ENCODE measurements at regions not wholly inside any gene's neighbourhood (a gene's known extent, or its start where the extent isn't known, plus 50 kb on each side); places are given as distances from the start of the nearest gene placed in this dataset.

DNA sequence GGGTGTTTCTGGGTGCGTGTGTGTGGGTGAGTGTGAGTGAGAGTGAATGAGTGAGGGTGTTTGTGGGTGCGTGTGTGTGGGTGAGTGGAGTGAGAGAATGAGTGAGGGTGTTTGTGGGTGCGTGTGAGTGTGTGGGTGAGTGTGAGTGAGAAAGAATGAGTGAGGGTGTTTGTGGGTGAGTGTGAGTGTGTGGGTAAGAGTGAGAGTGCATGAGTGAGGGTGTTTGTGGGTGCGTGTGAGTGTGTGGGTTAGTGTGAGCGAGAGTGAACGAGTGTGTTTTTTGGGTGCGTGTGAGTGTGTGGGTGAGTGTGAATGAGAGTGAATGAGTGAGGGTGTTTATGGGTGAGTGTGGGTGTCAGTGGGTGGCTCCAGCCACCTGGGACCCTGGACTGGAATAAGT lies 1676.1 kb upstream of the TENM3 start:
- no peak for DNase-seq (ENCODE audit: low read depth)

DNA sequence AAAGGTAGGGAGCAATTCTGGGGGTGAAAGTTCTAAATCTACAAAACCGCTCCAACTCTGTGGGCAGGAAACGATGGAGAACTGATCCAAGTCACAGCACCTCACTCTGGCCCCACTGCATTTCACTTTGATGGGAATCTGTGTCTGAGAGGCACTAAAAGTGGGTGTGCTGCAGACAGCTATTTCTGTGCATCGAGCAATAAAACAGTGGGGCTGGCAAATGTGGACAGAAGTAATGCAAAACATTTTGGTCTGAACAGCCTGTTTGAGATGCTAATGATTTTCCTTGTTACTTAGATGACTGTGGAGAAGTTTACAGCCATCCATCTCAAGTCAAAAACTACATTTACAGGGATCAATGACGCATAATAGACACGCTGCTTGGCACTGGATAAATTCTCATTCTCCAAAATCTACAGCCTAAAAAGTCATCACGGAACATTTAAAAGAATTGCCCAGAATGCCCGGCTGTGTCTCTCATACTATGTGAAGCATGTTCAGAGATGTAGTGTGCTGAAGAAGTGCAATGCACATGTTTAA lies 1671.6 kb upstream of the TENM3 start:
- no peak for DNase-seq (ENCODE audit: low read depth)

GRCh38 chr4:180578175-180578574 lies 1665.0 kb upstream of the TENM3 start:
- DNase-seq (ENCODE audit: low read depth), result no peak

DNA sequence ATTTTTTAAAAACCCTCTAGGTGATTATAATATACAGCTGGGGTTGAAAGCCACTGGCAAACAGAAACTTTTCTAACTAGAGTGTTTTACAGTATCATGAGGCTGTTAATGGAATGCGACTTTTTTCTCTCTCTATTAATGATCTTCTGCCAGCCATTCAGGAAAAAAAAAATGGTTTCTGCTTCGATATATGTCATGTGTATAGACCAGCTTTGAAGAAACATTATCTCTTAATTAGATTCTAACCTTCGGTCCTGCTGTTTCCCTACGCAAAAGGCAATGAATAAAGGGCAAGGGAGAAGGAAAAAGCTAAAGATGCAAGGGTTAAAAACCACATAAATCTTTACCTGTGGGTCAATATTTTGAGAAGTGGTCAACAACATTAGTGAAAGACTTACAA lies 1662.1 kb upstream of the TENM3 start:
- no peak for DNase-seq (ENCODE audit: low read depth)

DNA sequence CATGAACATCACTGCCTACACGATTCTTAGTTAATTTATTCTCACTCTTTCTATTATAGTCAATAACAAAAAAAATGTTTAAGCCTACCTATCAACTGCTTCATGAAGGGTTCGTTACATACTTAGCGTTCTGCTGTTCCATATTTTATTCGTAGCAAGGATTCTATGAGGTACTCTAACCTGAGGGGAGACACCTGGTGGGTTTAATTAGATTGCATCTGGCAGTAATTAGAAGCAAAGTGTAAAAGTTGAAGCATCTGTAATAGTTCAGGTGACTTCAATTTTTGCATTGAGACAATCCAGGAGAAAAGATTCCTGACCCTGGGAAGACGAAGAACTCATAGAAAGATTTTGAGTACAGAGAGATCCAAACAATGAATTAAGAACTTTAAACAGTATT lies 1655.8 kb upstream of the TENM3 start:
- DNase-seq (ENCODE audit: low read depth), result no peak

GRCh38 chr4:180589575-180589974 lies 1653.6 kb upstream of the TENM3 start:
- no peak for DNase-seq (ENCODE audit: low read depth)

DNA sequence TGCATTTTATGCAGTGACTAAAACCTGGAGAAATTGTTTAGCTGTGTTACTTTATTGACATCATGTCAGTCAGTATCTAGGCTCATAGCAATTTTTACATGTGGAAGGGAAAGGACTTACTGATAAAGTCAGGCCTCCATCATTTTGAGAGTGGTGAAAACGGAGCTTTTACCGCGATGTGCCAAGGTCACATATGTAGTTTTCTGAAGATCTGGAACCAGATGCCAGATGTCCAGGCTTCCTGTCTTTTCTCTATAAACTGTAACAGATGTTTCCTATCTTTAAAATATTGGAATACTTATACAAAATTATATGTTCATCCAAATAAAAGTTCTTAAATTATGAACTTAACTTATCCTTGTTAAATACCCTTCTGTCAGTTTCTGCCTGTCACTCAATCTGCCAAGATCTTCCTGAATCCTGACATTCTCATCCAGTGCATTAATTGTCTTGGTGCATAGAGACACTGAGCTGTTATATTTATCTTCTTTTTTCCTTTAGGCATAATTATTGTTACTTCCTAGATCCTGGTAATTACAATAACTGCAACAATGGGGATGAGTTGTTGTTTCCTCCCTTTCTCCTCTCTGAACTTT lies 1646.2 kb upstream of the TENM3 start:
- no peak for DNase-seq (ENCODE audit: low read depth)

- DNase-seq (ENCODE audit: low read depth), result no peak
Observed at GRCh38 chr4:180598281-180598680, 1644.9 kb upstream of the TENM3 start.

- no peak for DNase-seq (ENCODE audit: low read depth)
Observed at GRCh38 chr4:180603791-180604190, 1639.4 kb upstream of the TENM3 start.

GRCh38 chr4:180610324-180610723 lies 1632.9 kb upstream of the TENM3 start:
- no peak for DNase-seq (ENCODE audit: low read depth)

DNA sequence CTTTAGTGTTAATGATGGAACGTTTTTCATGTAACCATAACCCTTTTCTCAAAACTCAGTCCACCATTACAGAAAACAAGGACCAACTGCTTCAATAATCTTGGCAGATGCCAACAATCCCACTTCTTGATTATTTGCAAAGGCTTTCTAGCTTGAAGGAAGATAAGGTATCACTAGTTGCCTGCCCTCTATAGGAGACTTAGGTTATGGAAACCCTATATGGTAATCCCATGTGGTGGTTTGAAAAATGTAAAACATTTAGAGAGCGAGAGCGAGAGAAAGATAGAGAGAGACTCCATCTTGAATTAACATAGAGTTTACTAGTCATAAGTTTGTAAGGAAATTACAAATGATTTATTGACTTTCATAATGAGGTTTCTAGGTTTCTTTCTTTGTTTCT lies 1627.5 kb upstream of the TENM3 start:
- DNase-seq (ENCODE audit: low read depth), result no peak

DNA sequence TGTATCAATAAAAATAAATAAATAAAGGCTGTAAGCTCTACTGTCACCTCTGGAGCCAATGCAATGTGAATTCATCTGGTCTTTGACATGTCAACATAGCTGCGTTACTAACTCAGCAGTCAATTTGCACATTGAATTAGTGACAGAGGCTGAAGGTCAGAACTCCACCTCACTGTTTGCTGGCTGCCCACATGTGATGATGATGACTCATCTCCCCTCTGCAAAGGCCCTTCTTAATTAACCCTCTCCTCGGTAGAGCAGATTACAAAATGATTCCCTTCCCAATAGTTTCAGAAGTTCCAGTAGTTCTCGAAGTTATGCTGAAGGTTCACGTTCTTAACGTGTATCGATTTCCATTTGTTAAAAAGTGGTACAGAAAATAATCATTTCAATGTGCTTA lies 1626.0 kb upstream of the TENM3 start:
- no peak for DNase-seq (ENCODE audit: low read depth)

GRCh38 chr4:180618396-180618795 lies 1624.8 kb upstream of the TENM3 start:
- DNase-seq (ENCODE audit: low read depth), result no peak

- no peak for DNase-seq (ENCODE audit: low read depth)
Observed at GRCh38 chr4:180619440-180619839, 1623.8 kb upstream of the TENM3 start.

DNA sequence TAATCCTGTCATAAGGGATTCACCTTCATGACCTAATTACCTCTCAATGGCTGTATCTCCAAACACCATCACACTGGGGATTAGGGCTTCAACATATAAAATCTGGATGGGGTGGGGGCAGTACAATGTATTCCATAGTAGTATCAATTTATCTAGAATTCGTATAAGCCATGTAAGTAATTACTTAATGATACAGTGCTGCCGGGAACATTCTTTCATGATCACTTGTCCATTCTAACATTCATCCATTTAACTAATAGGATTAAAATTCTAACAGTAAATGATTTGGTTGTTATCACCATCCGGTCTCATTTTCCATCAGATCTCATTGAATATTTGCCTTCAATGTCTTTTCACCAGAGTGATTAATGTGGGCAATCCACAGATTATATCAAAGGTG lies 1620.9 kb upstream of the TENM3 start:
- DNase-seq (ENCODE audit: low read depth), result no peak

GRCh38 chr4:180625653-180626052 lies 1617.5 kb upstream of the TENM3 start:
- DNase-seq (ENCODE audit: low read depth), result no peak

DNA sequence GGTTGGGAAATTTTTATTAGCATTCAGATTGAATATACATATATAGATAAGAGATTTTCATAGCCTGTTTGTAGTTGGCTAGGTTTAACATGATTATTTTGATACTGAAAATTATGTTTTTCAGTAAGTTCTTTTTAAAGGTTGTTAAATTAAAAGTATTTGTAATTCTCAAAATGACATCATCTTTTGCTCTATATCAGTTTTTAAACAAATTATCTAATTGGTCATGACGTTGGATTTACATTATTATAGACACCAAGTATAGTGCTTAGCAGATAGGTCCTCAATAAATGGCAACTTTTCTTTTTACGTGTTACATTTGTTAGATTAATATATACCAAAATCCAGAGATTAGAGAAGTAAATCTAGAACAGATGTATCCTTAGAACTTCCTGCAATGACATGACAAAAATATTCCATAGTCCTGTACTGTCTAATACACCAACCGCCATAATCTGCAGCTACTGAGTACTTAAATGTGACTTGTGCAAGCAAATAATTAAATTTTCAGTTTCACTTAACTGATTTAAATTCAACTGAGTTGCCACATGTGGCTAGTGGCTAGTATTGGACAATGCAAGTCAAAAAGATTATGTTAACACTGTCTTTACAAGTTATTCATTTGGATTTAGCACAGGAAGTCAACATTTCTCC lies 1613.1 kb upstream of the TENM3 start:
- no peak for DNase-seq (ENCODE audit: low read depth)

DNA sequence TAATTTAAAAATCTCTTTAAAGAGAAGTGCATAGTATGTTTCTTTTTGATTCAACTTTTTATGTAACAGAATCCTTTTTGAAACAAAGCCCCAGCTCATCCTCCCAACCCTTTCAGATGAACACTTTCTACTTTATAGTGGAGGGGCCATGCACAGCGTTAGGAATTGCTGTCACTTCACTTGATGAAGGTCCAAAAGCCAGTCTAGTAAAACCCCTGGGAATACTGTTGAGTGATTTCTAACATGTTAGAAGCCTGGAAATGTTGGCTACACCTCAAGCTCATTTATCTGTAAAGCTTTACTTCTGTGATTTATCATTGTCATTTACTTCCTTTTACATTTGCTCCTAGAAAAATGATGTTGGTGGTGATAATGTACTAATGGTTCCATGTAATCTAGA lies 1608.9 kb upstream of the TENM3 start:
- DNase-seq (ENCODE audit: low read depth), result no peak

DNA sequence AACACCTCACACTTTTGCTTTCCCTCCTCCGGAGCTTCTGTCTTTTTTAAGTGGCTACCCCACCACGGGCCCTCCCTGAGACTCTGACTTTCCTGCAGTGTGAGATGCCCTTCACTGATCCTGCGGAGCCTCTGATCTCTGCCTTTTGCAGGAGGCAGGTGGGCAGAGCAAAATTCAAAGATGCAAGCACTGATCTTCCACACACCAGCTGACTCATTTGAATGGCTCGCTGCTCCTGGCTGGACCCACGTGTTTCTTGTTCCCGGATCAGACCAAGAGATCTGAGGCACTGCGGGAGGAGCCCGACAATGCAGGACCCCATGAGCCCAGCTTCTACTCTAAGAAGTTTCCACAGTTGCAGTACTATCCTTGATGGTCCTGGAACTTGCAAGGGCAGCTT lies 1607.9 kb upstream of the TENM3 start:
- no peak for DNase-seq (ENCODE audit: low read depth)

DNA sequence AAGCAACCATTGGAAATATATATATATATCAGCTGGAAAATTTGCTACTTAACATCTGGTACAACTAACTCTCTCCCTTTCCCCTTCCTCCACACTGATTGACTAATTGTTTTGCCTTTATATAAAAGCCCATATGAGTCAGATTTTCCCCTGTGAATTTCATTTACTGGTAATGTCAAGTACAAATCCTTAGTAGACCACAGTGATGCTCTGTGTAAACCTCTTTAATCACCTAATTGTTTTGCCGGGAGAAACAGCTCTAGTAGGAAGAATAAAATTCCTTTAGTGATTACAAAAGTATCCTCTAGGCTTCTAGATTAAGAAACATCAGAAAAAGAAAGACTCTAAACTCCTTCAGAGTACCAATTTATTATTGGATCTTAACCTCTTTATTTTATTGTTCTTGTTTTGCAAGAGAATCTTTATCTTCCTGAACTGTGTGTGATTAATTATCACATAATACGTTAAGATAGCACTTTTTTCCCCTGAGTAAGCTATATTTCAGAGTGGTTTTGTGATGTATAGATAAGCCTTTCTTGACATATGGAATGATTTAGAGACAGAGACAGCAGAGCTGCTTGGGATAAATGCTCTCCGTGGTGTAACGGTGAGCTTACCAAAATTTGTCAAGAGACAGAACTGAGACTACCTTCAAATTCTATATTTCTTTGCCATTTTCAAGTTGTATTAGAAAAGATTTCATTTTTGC lies 1606.4 kb upstream of the TENM3 start:
- no peak for DNase-seq (ENCODE audit: low read depth)

GRCh38 chr4:180637616-180638015 lies 1605.6 kb upstream of the TENM3 start:
- no peak for DNase-seq (ENCODE audit: low read depth)

GRCh38 chr4:180640193-180640592 lies 1603.0 kb upstream of the TENM3 start:
- no peak for DNase-seq (ENCODE audit: low read depth)

GRCh38 chr4:180641495-180641894 lies 1601.7 kb upstream of the TENM3 start:
- no peak for DNase-seq (ENCODE audit: low read depth)

All from HS-27A (cell line).